ENCODE measurements at regions not wholly inside any gene's neighbourhood (a gene's known extent, or its start where the extent isn't known, plus 50 kb on each side); places are given as distances from the start of the nearest gene placed in this dataset.

- TF ChIP-seq CTCF (IDR thresholded peaks at IDR 0.05; ENCODE audit: poor library complexity) (no peak), EZH2phosphoT487 (IDR thresholded peaks at IDR 0.05; ENCODE audit: low read depth, severe bottlenecking, unreplicated experiment) (no peak), EZH2 (IDR thresholded peaks at IDR 0.05; ENCODE audit: borderline replicate concordance) (no peak)
- Histone ChIP-seq H3K4me1 (ENCODE audit: insufficient read depth) (peaks cover 6% of the 10 kb centered on the region), H3K4me3 (no peak overlapping the region), H3K9me2 (replicated peaks; ENCODE audit: insufficient read depth) (no peaks in the 10 kb centered on the region), H3K27ac (no peak overlapping the region), H3K36me3 (replicated peaks; ENCODE audit: insufficient read depth, low read depth) (no peaks in the 10 kb centered on the region), H4K20me1 (ENCODE audit: insufficient read depth, poor library complexity, severe bottlenecking) (no peaks in the 10 kb centered on the region), H3K4me2 (no peak overlapping the region), H2AFZ (no peak overlapping the region), H3K79me2 (no peaks in the 10 kb centered on the region), H3K27me3 (no peaks in the 10 kb centered on the region), H3K9me3 (ENCODE audit: low read depth) (no peaks in the 10 kb centered on the region)
- no peak for DNase-seq (ENCODE audit: low spot score)
- 48% methylated on average over 5 of the region's 5 CpGs for WGBS (ENCODE audit: low lambda C conversion rate, missing lambda C conversion rate)
Measured at GRCh38 chr12:19025582-19025981, 104.0 kb upstream of the PLEKHA5 start.

- no peaks in the 10 kb centered on the region for H3K9me2 ChIP-seq (replicated peaks; ENCODE audit: insufficient read depth)
- no peaks in the 10 kb centered on the region for H4K20me1 ChIP-seq (ENCODE audit: insufficient read depth, poor library complexity, severe bottlenecking)
- H3K27me3 ChIP-seq = no peaks in the 10 kb centered on the region
- no peak overlapping the region for H3K4me2 ChIP-seq
- H3K4me1 ChIP-seq (ENCODE audit: insufficient read depth) = peaks cover 6% of the 10 kb centered on the region
- H2AFZ ChIP-seq = no peak overlapping the region
- no peaks in the 10 kb centered on the region for H3K9me3 ChIP-seq (ENCODE audit: low read depth)
- H3K36me3 ChIP-seq (replicated peaks; ENCODE audit: insufficient read depth, low read depth) = no peaks in the 10 kb centered on the region
- no peak overlapping the region for H3K27ac ChIP-seq
- TF ChIP-seq CTCF (IDR thresholded peaks at IDR 0.05; ENCODE audit: poor library complexity) (no peak), EZH2 (IDR thresholded peaks at IDR 0.05; ENCODE audit: borderline replicate concordance) (no peak), EZH2phosphoT487 (IDR thresholded peaks at IDR 0.05; ENCODE audit: low read depth, severe bottlenecking, unreplicated experiment) (no peak)
- H3K79me2 ChIP-seq = no peaks in the 10 kb centered on the region
- WGBS (ENCODE audit: low lambda C conversion rate, missing lambda C conversion rate) = 83% methylated on average over 4 of the region's 4 CpGs
- DNase-seq (ENCODE audit: low spot score) = no peak
- no peak overlapping the region for H3K4me3 ChIP-seq
Measured at GRCh38 chr12:19026034-19026433, 103.5 kb upstream of the PLEKHA5 start.

- WGBS (ENCODE audit: low lambda C conversion rate, missing lambda C conversion rate) = 70% methylated on average over 7 of the region's 7 CpGs
- no peak for TF ChIP-seq EZH2 (IDR thresholded peaks at IDR 0.05; ENCODE audit: borderline replicate concordance)
- TF ChIP-seq EZH2phosphoT487 (IDR thresholded peaks at IDR 0.05; ENCODE audit: low read depth, severe bottlenecking, unreplicated experiment) = no peak
- no peaks in the 10 kb centered on the region for H3K27me3 ChIP-seq
- peaks cover 5% of the 10 kb centered on the region for H3K4me1 ChIP-seq (ENCODE audit: insufficient read depth)
- no peak overlapping the region for H3K27ac ChIP-seq
- no peaks in the 10 kb centered on the region for H4K20me1 ChIP-seq (ENCODE audit: insufficient read depth, poor library complexity, severe bottlenecking)
- no peaks in the 10 kb centered on the region for H3K9me3 ChIP-seq (ENCODE audit: low read depth)
- H3K4me2 ChIP-seq = peak overlapping the region; percentile 31
- H3K9me2 ChIP-seq (replicated peaks; ENCODE audit: insufficient read depth) = no peaks in the 10 kb centered on the region
- H3K36me3 ChIP-seq (replicated peaks; ENCODE audit: insufficient read depth, low read depth) = no peaks in the 10 kb centered on the region
- H2AFZ ChIP-seq = peak overlapping the region; percentile 54
- no peaks in the 10 kb centered on the region for H3K79me2 ChIP-seq
- no peak for DNase-seq (ENCODE audit: low spot score)
- H3K4me3 ChIP-seq = no peak overlapping the region
Measured at GRCh38 chr12:19026614-19027488, 102.7 kb upstream of the PLEKHA5 start.

GRCh38 chr12:19030180-19030579 is 99.4 kb upstream of the PLEKHA5 start:
- no peaks in the 10 kb centered on the region for H3K9me3 ChIP-seq (ENCODE audit: low read depth)
- TF ChIP-seq EZH2phosphoT487 (IDR thresholded peaks at IDR 0.05; ENCODE audit: low read depth, severe bottlenecking, unreplicated experiment) (no peak), EZH2 (IDR thresholded peaks at IDR 0.05; ENCODE audit: borderline replicate concordance) (no peak), CTCF (IDR thresholded peaks at IDR 0.05; ENCODE audit: poor library complexity) (no peak)
- no peaks in the 10 kb centered on the region for H4K20me1 ChIP-seq (ENCODE audit: insufficient read depth, poor library complexity, severe bottlenecking)
- H3K4me3 ChIP-seq = no peak overlapping the region
- H3K9me2 ChIP-seq (replicated peaks; ENCODE audit: insufficient read depth) = no peaks in the 10 kb centered on the region
- no peak overlapping the region for H3K4me2 ChIP-seq
- no peak overlapping the region for H2AFZ ChIP-seq
- WGBS (ENCODE audit: low lambda C conversion rate, missing lambda C conversion rate) = 82% methylated on average over 4 of the region's 4 CpGs
- H3K79me2 ChIP-seq = no peaks in the 10 kb centered on the region
- H3K4me1 ChIP-seq (ENCODE audit: insufficient read depth) = no peaks in the 10 kb centered on the region
- DNase-seq (ENCODE audit: low spot score) = no peak
- H3K27me3 ChIP-seq = no peaks in the 10 kb centered on the region
- H3K36me3 ChIP-seq (replicated peaks; ENCODE audit: insufficient read depth, low read depth) = no peaks in the 10 kb centered on the region
- no peak overlapping the region for H3K27ac ChIP-seq

Measured in hepatocyte (in vitro differentiated cells).